HT1080 (cell line): ENCODE measurements at regions not wholly inside any gene's neighbourhood (a gene's known extent, or its start where the extent isn't known, plus 50 kb on each side); places are given as distances from the start of the nearest gene placed in this dataset.
"Not testable (repeated sequence)": the region's sequence is repeated elsewhere in the genome, so short reads cannot be mapped to it uniquely, and the experiment has no call there.

ENCODE experiments used
- DNase-seq: peaks from one replicate; pipeline ENCODE4 v3.0.0-alpha.2; 2015; ENCODE audit warnings: low read depth

- DNase-seq = no peak
These were observed 51.2 kb upstream of the RDX start for GRCh38 chr11:110347660-110348059.

GRCh38 chr11:110349138-110349996 lies 53.0 kb upstream of the RDX start:
- DNase-seq = no peak

GRCh38 chr11:110349997-110350383 lies 53.6 kb upstream of the RDX start:
- not testable (repeated sequence) for DNase-seq

GRCh38 chr11:110355011-110355744 lies 58.8 kb upstream of the RDX start:
- DNase-seq = no peak

- DNase-seq = peak; percentile 52
These were observed 60.6 kb upstream of the RDX start for GRCh38 chr11:110356762-110357671.

GRCh38 chr11:110358336-110358735 lies 61.9 kb upstream of the RDX start:
- no peak for DNase-seq

- not testable (repeated sequence) for DNase-seq
These were observed 64.5 kb upstream of the RDX start for GRCh38 chr11:110360781-110361408.

GRCh38 chr11:110362971-110363509 lies 66.6 kb upstream of the RDX start:
- peak; percentile 41 for DNase-seq

- no peak for DNase-seq
These were observed 63.5 kb upstream of the FDX1 start for GRCh38 chr11:110366291-110366690.

GRCh38 chr11:110367571-110367970 lies 62.2 kb upstream of the FDX1 start:
- no peak for DNase-seq

GRCh38 chr11:110371084-110371483 lies 58.7 kb upstream of the FDX1 start:
- DNase-seq = no peak

- peak; percentile 37 for DNase-seq
These were observed 56.6 kb upstream of the FDX1 start for GRCh38 chr11:110373051-110373702.

GRCh38 chr11:110374921-110375320 lies 54.8 kb upstream of the FDX1 start:
- DNase-seq = no peak

- DNase-seq = no peak
These were observed 54.4 kb upstream of the FDX1 start for GRCh38 chr11:110375351-110375750.

- no peak for DNase-seq
These were observed 53.7 kb upstream of the FDX1 start for GRCh38 chr11:110376021-110376420.

- DNase-seq = peak; percentile 79
These were observed 52.9 kb upstream of the FDX1 start for GRCh38 chr11:110376711-110377324.

GRCh38 chr11:110377434-110377833 lies 52.3 kb upstream of the FDX1 start:
- DNase-seq = no peak

GRCh38 chr11:110379261-110379660 lies 50.5 kb upstream of the FDX1 start:
- DNase-seq = no peak

GRCh38 chr11:110379936-110380335 lies 49.8 kb upstream of the FDX1 start:
- DNase-seq = no peak
